ENCODE measurements at regions not wholly inside any gene's neighbourhood (a gene's known extent, or its start where the extent isn't known, plus 50 kb on each side); places are given as distances from the start of the nearest gene placed in this dataset.

- DNase-seq, result no peak
Measured at GRCh38 chr20:50363479-50363878, 146.7 kb upstream of the PTPN1 start.

GRCh38 chr20:50364542-50364941, 145.6 kb upstream of the PTPN1 start:
- no peak for DNase-seq

DNA sequence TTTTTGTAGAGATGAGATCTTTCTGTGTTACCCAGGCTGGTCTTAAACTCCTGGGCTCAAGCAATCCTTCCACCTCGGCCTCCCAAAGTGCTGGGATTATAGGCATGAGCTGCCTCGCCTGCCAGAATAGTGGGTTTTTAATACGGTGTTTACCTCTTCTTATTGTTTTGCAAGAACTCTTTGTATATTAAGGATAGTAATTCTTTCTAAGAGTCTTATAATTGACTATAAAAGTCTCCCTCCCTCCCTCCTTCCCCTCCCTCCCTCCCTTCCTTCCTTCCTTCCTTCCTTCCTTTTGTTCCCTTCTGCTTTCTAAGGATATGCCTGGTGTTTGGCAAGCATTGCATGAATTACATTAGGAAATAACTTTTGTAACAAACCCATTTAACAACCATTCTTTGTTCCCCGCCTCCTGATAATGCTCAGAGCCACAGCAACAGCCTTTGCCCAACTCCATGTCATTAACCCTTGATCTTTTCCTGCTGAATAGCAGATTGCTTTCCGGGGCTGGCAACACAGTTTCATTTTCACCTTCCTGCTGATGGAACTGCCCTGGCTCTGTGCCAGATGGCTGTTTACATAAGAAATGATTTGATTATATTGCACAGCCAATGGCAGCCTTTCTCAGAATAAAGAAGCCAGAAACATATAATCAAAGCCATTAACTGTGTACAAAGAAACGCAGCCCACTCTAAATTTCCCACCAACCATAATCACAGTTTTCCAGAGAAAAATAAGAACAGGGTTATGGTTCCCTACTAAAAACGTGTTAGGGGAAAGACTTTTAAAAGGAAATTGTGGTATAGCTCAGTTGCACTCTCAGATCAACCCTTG, 143.7 kb upstream of the PTPN1 start:
- peak; percentile 79 for DNase-seq

GRCh38 chr20:50367104-50367674, 143.0 kb upstream of the PTPN1 start:
- DNase-seq, result no peak

- no peak for DNase-seq
Measured at GRCh38 chr20:50367739-50368375, 142.3 kb upstream of the PTPN1 start.

GRCh38 chr20:50368386-50368785, 141.8 kb upstream of the PTPN1 start:
- DNase-seq, result no peak

- peak; percentile 78 for DNase-seq
Measured at GRCh38 chr20:50368813-50369224, 141.4 kb upstream of the PTPN1 start.

DNA sequence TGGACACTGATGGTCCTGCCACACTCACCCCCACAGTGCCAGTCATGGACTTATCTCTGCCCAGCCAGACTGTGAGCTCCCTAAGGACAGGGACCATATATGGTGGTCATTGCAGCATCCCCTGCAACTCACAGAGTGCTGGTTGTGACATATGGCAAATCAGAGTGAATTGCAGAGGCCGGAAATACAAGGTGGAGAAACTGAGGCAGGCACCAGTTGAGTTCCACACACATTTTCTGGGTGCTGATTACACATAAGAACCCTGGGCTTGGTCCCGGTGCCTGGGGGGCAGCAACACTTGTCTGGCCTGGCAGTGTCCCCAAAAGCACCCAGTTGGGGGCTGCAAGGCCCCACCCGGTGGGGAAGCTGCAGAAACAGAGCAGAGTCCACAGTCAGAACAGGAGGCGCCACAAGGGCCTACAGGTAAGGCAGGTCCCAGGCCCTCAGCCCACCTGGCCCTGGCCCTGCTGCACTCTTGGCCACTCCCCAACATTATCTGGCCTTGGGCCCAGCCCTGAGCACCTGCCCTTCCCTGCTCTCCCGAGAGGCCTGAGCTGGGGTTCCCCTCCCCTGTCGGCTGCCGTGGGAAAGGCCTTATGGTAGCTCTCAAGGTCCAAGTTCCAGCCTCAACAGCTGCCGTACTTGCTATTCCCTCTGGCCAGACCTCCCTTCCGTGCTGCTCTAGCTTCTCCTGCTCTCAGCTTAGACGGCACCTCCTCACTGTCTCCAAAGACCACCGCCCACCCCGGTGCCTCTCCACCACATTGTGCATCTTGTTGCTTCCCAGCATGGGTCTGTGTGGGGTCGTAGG, 140.8 kb upstream of the PTPN1 start:
- peak; percentile 47 for DNase-seq

GRCh38 chr20:50370036-50370566, 140.1 kb upstream of the PTPN1 start:
- DNase-seq, result no peak

GRCh38 chr20:50371878-50372769, 138.1 kb upstream of the PTPN1 start:
- peak; percentile 48 for DNase-seq

GRCh38 chr20:50372770-50373088, 137.5 kb upstream of the PTPN1 start:
- DNase-seq, result peak; percentile 23

- no peak for DNase-seq
Measured at GRCh38 chr20:50373674-50374286, 136.4 kb upstream of the PTPN1 start.

GRCh38 chr20:50374541-50375078, 135.6 kb upstream of the PTPN1 start:
- no peak for DNase-seq

DNA sequence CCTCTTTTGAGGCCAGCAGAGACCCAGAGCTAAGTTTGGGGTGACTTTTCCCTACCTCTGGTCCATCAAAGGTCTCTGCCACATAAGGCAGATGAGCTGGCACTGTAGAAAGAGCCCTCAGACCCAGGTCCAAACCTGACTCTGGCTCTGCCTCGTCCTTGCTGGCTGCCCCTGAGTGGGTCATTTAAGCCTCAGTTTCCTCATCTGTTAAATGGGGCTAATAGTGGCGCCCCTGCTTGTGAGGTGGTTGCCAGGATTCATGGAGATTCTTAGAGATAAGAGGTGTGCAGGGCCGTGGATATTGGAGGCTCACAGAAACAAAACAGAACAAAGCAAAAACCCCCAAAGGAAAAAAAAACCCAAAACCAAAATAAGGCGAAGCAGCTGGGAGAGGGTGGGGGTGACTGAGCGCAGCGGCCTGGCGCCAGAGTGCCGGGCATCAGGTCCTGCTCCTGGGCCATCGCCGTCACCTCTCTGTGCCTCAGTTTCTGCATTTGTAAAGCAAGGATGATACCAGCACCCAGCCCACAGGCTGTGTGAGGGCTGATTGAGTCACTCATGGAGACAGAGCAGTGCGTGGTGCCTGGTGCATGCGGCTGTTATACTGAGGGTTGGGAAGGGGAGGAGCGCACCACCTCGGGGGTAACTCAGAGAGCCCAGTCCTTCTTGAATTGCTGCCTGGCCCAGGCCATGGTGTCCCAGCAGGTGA, 133.8 kb upstream of the PTPN1 start:
- DNase-seq, result no peak

- DNase-seq, result no peak
Measured at GRCh38 chr20:50376888-50377459, 133.2 kb upstream of the PTPN1 start.

DNA sequence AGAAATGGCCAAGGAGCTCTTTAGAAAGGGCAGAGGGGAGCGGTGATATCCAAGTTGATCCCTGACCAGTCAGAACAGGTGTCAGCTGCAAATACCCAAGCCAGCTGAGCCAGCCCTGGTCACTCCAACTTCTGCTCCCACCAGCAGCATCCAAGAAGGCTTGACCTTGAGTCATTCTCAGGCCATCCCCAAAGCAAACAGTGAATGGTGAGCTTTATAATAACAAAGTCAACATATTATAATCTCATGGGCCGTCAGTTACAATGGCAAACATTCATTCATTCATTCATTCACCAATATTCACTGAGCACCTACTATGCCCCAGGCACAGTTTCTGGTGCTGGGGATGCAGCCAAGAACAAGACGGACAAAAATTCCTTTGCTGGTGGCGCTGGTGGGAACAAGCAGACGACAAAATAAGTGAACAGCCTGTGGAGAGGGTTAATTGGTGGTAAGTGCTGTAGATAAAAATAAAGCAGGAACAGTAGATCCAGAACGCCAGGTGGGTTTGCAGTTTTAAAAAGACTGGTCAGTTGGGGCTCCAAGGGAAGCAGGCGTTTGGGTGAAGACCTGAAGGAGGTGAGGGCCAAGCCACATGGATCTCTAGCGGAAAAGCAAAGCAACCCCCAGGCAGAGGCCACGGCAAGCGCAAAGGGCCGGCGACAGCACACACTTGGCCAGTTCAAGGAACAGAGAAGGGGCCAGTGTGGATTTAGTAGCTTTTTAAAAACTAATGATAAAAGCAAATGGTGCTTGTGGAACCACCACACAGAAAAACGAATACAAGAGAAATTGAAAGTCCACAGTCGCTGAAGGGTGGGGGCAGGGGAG, 131.8 kb upstream of the PTPN1 start:
- DNase-seq, result no peak

GRCh38 chr20:50379049-50379990, 130.9 kb upstream of the PTPN1 start:
- peak; percentile 63 for DNase-seq
